ENCODE measurements at regions not wholly inside any gene's neighbourhood (a gene's known extent, or its start where the extent isn't known, plus 50 kb on each side); places are given as distances from the start of the nearest gene placed in this dataset.

- Histone ChIP-seq H3K79me2 (ENCODE audit: insufficient read depth, low read length) (no peaks in the 10 kb centered on the region), H4K20me1 (ENCODE audit: insufficient read depth) (no peaks in the 10 kb centered on the region), H2AFZ (ENCODE audit: low read depth, low read length, poor library complexity, severe bottlenecking) (no peak overlapping the region), H3K9me3 (ENCODE audit: control insufficient read depth in 1 of 2, insufficient read depth in 1 of 2, low read depth in 1 of 2, low read length in 2 of 2) (no peaks in the 10 kb centered on the region), H3K36me3 (ENCODE audit: control insufficient read depth in 1 of 2, insufficient read depth in 2 of 2, low read length in 2 of 2) (no peaks in the 10 kb centered on the region), H3K9ac (ENCODE audit: low read length) (no peak overlapping the region), H3K4me1 (ENCODE audit: control insufficient read depth in 1 of 2, insufficient read depth in 2 of 2, low read length in 2 of 2) (no peaks in the 10 kb centered on the region), H3K4me2 (ENCODE audit: low read length) (no peak overlapping the region), H3K27ac (ENCODE audit: low read depth, low read length) (no peak overlapping the region), H3K4me3 (replicated peaks in 1 of 2; ENCODE audit: low read depth in 1 of 2, low read length in 2 of 2) (no peak overlapping the region), H3K27me3 (ENCODE audit: insufficient read depth, low read length) (no peaks in the 10 kb centered on the region), H3K9me2 (ENCODE audit: insufficient read depth) (no peaks in the 10 kb centered on the region)
- intact Hi-C loops (cut with micrococcal nuclease) = no loop called here
- no TSS peak for BruUV-seq (replicated peaks)
- POLR2A ChIA-PET = no interaction called here
- ATAC-seq (no peak), DNase-seq (ENCODE audit: low read depth, low spot score) (no peak)
- RAD21 ChIA-PET (ENCODE audit: low non-redundant PET in 1 of 2, low total read pairs in 2 of 2, uncharacterized antibody in 2 of 2, unreplicated experiment in 2 of 2) = no interaction called here
- TF ChIP-seq CEBPB (IDR thresholded peaks at IDR 0.05; ENCODE audit: low read depth) = no peak
- TF ChIP-seq SP1 (IDR thresholded peaks at IDR 0.05; ENCODE audit: low read depth) = no peak
- TF ChIP-seq ATF3 (IDR thresholded peaks at IDR 0.05) = no peak
- no peak for TF ChIP-seq EGR1 (IDR thresholded peaks at IDR 0.05; ENCODE audit: low read depth)
- TF ChIP-seq TCF7L2 (IDR thresholded peaks at IDR 0.05; ENCODE audit: borderline replicate concordance, extremely low read depth, insufficient read depth, insufficient read length) = no peak
- no peak for TF ChIP-seq EZH2phosphoT487 (IDR thresholded peaks at IDR 0.05; ENCODE audit: borderline replicate concordance)
- TF ChIP-seq YY1 (IDR thresholded peaks at IDR 0.05; ENCODE audit: extremely low read depth, insufficient replicate concordance, low read depth, low read length) = no peak
- TF ChIP-seq, protein P1, sequence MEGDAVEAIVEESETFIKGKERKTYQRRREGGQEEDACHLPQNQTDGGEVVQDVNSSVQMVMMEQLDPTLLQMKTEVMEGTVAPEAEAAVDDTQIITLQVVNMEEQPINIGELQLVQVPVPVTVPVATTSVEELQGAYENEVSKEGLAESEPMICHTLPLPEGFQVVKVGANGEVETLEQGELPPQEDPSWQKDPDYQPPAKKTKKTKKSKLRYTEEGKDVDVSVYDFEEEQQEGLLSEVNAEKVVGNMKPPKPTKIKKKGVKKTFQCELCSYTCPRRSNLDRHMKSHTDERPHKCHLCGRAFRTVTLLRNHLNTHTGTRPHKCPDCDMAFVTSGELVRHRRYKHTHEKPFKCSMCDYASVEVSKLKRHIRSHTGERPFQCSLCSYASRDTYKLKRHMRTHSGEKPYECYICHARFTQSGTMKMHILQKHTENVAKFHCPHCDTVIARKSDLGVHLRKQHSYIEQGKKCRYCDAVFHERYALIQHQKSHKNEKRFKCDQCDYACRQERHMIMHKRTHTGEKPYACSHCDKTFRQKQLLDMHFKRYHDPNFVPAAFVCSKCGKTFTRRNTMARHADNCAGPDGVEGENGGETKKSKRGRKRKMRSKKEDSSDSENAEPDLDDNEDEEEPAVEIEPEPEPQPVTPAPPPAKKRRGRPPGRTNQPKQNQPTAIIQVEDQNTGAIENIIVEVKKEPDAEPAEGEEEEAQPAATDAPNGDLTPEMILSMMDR (IDR thresholded peaks at IDR 0.05 in 2 of 3, conservative IDR thresholded peaks at IDR 0.05 in 1 of 3; ENCODE audit: borderline replicate concordance in 1 of 3, insufficient read depth in 1 of 3, low read depth in 2 of 3, low read length in 2 of 3) = no peak
- TF ChIP-seq, protein P2, sequence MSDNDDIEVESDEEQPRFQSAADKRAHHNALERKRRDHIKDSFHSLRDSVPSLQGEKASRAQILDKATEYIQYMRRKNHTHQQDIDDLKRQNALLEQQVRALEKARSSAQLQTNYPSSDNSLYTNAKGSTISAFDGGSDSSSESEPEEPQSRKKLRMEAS (IDR thresholded peaks at IDR 0.05) = no peak
- TF ChIP-seq POLR2A (IDR thresholded peaks at IDR 0.05; ENCODE audit: borderline replicate concordance, extremely low read depth, insufficient read depth, insufficient read length) = no peak
- TF ChIP-seq ZFX (IDR thresholded peaks at IDR 0.05) = no peak
- no peak for TF ChIP-seq ZBTB33 (IDR thresholded peaks at IDR 0.05; ENCODE audit: extremely low read depth, insufficient replicate concordance, low read length)
- TF ChIP-seq SIN3A (IDR thresholded peaks at IDR 0.05; ENCODE audit: low read depth) = no peak
- TF ChIP-seq SRF (IDR thresholded peaks at IDR 0.05; ENCODE audit: low read depth) = no peak
- TF ChIP-seq ZNF274 (IDR thresholded peaks at IDR 0.05; ENCODE audit: low read depth, low read length) = no peak
- no peak for TF ChIP-seq FOSL1 (IDR thresholded peaks at IDR 0.05; ENCODE audit: low read depth)
- TF ChIP-seq, protein P3, sequence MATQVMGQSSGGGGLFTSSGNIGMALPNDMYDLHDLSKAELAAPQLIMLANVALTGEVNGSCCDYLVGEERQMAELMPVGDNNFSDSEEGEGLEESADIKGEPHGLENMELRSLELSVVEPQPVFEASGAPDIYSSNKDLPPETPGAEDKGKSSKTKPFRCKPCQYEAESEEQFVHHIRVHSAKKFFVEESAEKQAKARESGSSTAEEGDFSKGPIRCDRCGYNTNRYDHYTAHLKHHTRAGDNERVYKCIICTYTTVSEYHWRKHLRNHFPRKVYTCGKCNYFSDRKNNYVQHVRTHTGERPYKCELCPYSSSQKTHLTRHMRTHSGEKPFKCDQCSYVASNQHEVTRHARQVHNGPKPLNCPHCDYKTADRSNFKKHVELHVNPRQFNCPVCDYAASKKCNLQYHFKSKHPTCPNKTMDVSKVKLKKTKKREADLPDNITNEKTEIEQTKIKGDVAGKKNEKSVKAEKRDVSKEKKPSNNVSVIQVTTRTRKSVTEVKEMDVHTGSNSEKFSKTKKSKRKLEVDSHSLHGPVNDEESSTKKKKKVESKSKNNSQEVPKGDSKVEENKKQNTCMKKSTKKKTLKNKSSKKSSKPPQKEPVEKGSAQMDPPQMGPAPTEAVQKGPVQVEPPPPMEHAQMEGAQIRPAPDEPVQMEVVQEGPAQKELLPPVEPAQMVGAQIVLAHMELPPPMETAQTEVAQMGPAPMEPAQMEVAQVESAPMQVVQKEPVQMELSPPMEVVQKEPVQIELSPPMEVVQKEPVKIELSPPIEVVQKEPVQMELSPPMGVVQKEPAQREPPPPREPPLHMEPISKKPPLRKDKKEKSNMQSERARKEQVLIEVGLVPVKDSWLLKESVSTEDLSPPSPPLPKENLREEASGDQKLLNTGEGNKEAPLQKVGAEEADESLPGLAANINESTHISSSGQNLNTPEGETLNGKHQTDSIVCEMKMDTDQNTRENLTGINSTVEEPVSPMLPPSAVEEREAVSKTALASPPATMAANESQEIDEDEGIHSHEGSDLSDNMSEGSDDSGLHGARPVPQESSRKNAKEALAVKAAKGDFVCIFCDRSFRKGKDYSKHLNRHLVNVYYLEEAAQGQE (IDR thresholded peaks at IDR 0.05; ENCODE audit: low read depth) = no peak
- no peak for TF ChIP-seq JUND (IDR thresholded peaks at IDR 0.05)
- TF ChIP-seq CBX3 (IDR thresholded peaks at IDR 0.05; ENCODE audit: low read depth) = no peak
- no peak for TF ChIP-seq RAD21 (IDR thresholded peaks at IDR 0.05; ENCODE audit: low read depth)
- CTCF ChIA-PET = no interaction called here
These were observed 361.6 kb upstream of the PCDH20 start for GRCh38 chr13:61777271-61777670.

Measured in HCT116 (cell line).